HUES6 (cell line): ENCODE measurements at regions not wholly inside any gene's neighbourhood (a gene's known extent, or its start where the extent isn't known, plus 50 kb on each side); places are given as distances from the start of the nearest gene placed in this dataset.

Experiments
- H3K27ac ChIP-seq: 2 replicates; pipeline ENCODE4 v1.7.0; 2013; ENCODE audit warnings: low read depth, mild to moderate bottlenecking, low read length, inconsistent platforms
- H3K27me3 ChIP-seq: 2 replicates; pipeline ENCODE4 v1.6.1; 2013; ENCODE audit warnings: low read length; ENCODE audit not compliant: control insufficient read depth, insufficient read depth
- H3K36me3 ChIP-seq: 2 replicates; pipeline ENCODE4 v1.6.1; 2013; ENCODE audit warnings: low read length; ENCODE audit not compliant: control insufficient read depth, insufficient read depth
- H3K4me1 ChIP-seq: 2 replicates; pipeline ENCODE4 v1.6.1; 2013; ENCODE audit warnings: low read length; ENCODE audit not compliant: control insufficient read depth, insufficient read depth
- H3K4me3 ChIP-seq: 2 replicates; pipeline ENCODE4 v1.5.1; 2013; ENCODE audit warnings: low read depth, low read length
- H3K9ac ChIP-seq: one replicate; pipeline ENCODE4 v1.6.1; 2013; ENCODE audit warnings: mild to moderate bottlenecking, low read length
- H3K9me3 ChIP-seq: 2 replicates; pipeline ENCODE4 v1.6.1; 2013; ENCODE audit warnings: low read depth, low read length; ENCODE audit not compliant: control insufficient read depth, insufficient read depth

DNA sequence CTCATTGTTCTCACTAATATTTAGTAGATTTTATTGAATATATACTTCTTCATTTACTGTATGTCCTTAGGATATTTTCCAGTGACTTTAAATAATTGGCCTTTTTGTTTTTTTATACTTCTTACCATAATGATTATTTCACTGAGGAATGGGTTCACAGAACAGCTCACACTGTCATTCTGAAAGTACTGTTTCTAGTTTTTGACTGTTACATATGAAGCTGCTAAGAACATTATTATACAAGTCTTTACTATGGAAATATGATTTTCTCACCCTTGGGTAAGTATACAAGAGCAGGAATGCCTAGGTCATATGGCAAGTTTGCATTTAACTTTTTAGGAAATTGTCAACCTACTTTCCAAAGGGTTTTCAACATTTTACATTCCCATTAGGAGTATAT is 343.1 kb downstream of the CCER1 start:
- Histone ChIP-seq H3K4me3 (no peak overlapping the region), H3K4me1 (no peaks in the 10 kb centered on the region), H3K9ac (no peak overlapping the region), H3K36me3 (no peaks in the 10 kb centered on the region), H3K9me3 (no peaks in the 10 kb centered on the region), H3K27ac (no peak overlapping the region), H3K27me3 (no peaks in the 10 kb centered on the region)

DNA sequence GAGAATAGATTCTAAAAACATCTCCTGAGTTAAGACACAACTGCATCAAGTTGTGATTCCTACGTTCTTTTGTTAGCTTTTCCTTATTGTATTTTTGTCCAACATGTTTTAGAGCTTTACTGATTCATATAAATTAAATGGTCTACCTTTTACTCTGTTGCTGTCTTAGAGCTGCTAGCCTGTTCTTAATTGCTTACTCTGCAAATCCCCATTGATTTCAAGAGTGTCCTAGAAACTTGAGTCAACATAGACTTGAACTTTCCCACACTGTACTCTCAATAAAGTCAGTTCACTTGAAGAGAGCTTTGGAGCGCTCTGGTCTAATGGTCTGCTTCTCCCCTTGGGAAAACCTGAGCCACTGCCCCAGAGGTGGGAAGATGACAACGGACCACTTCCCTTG is 343.9 kb downstream of the CCER1 start:
- no peak overlapping the region for H3K27ac ChIP-seq
- no peaks in the 10 kb centered on the region for H3K4me1 ChIP-seq
- no peak overlapping the region for H3K9ac ChIP-seq
- H3K9me3 ChIP-seq: no peaks in the 10 kb centered on the region
- no peaks in the 10 kb centered on the region for H3K27me3 ChIP-seq
- no peaks in the 10 kb centered on the region for H3K36me3 ChIP-seq
- no peak overlapping the region for H3K4me3 ChIP-seq

DNA sequence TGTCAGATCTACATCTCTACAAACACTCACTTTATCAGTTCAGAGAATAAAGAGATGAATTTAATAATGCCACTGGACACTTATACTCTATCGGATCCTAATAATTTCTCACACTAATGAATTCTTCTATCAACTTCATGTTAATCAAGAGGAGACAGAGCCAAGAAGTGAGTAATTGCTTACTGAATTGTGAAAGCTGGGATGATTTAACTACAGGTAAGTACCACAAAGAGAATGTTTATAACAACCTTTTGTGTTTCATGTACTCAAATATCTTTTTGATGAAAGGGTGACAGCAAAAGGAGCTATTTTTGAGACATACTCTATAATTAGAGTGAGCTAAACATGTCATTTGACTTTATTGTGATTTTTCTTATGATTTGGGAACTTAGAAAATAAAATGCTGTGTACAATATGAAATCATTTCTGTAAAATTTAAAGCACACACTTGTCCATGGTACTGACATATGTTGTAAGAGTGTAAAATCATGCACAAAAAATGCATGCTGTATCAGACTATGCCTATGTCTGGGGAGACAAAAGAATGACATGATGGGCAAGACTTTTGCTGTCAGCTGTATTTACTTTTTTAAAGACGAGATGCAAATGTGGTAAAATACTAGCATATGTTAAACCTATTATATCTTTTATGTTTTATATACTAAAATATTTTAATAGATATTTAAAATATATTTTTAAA is 361.2 kb downstream of the CCER1 start:
- Histone ChIP-seq H3K4me3 (no peak overlapping the region), H3K27me3 (no peaks in the 10 kb centered on the region), H3K4me1 (no peaks in the 10 kb centered on the region), H3K27ac (no peak overlapping the region), H3K9me3 (no peaks in the 10 kb centered on the region), H3K36me3 (no peaks in the 10 kb centered on the region), H3K9ac (no peak overlapping the region)

DNA sequence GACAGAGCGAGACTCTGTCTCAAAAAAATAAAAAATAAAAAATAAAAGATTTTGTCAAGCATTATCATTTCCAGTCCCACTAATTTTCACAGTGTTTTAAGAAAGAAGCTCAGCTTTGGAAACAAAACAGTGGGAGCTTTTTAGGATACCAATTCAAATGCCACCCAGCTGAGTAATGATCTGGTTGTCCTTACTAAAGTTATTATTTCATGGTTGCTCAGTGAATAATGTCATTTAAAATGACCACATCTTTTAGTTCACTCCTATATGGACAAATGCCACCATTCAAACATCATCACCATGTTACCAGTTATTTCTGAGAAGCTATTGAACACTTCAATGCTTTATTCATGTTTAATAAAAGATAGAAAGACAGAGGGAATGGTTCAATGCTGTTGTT is 365.0 kb downstream of the CCER1 start:
- Histone ChIP-seq H3K27me3 (no peaks in the 10 kb centered on the region), H3K4me3 (no peak overlapping the region), H3K9me3 (no peaks in the 10 kb centered on the region), H3K36me3 (no peaks in the 10 kb centered on the region), H3K9ac (no peak overlapping the region), H3K27ac (no peak overlapping the region), H3K4me1 (no peaks in the 10 kb centered on the region)

DNA sequence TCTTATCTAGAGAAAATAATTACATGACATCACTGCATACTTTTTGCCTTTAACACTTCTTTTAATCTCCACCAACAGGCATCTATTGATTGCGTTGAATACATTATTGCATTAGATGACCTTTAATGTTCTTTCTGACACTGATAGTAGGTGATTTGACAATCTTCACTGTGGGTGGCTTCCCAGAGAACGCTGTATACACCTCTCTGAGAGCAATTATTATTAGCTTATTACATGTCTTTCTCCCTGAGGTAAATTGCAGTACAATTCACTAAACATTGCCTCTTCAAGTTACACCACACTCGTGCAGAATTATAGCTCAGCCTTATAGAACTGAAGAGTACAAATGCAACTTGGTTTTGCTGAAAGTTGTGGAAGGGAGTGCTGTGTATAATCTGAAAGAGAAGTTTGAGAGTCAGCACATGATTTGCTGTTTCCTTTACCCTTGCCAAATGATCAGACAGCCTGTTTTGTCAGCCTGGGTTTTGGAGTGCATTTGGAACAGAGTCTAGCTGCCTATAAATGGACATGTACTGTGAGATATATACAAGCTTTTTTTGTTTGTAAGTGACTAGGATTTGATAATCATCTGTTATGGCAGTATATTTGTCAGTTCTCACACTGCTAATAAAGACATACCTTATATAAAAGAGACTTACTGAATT is 369.2 kb downstream of the CCER1 start:
- Histone ChIP-seq H3K27me3 (no peaks in the 10 kb centered on the region), H3K9me3 (no peaks in the 10 kb centered on the region), H3K9ac (no peak overlapping the region), H3K27ac (no peak overlapping the region), H3K4me3 (no peak overlapping the region), H3K36me3 (no peaks in the 10 kb centered on the region), H3K4me1 (no peaks in the 10 kb centered on the region)

DNA sequence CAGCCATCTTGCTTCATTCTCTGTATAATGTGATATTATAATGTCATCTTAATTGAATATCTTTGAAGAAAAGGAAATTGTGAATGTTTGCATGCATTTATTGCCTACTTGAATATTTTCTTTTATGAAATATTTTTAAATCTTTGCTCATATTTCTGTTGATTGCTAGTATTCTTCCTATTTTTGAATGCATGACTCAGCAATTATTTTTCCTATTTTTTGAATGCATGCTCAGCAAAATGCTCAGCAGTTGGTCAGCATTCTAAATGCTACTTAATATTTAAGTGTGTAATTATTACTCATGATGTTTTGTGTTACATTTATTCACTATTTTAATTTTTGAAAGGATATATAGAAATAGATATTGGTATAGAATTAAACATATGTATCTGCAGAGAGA is 378.3 kb downstream of the CCER1 start:
- Histone ChIP-seq H3K9ac (no peak overlapping the region), H3K4me3 (no peak overlapping the region), H3K27ac (no peak overlapping the region), H3K36me3 (no peaks in the 10 kb centered on the region), H3K4me1 (no peaks in the 10 kb centered on the region), H3K9me3 (no peaks in the 10 kb centered on the region), H3K27me3 (no peaks in the 10 kb centered on the region)

DNA sequence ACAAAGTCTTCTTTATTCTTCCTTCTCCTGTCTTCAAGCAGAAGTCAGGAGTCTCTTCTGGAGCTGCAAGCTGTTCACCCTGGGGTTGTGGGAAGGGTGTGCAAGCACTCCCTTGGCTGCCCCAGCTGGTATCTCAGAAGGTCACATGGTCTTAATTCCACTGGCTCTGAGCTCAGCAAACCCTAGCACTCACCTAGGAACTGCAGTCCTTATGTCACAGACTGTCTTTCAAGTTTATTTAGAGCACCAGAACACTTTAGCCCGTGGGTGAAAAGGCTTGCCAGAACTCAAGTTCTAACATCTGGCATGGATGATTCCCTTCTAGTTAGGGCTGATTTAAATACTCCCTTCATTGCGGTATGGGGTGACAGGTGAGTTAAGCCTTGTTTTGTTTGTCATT is 379.0 kb downstream of the CCER1 start:
- H3K9ac ChIP-seq: no peak overlapping the region
- H3K27me3 ChIP-seq: no peaks in the 10 kb centered on the region
- no peaks in the 10 kb centered on the region for H3K36me3 ChIP-seq
- no peak overlapping the region for H3K27ac ChIP-seq
- H3K4me3 ChIP-seq: no peak overlapping the region
- H3K9me3 ChIP-seq: no peaks in the 10 kb centered on the region
- no peaks in the 10 kb centered on the region for H3K4me1 ChIP-seq

DNA sequence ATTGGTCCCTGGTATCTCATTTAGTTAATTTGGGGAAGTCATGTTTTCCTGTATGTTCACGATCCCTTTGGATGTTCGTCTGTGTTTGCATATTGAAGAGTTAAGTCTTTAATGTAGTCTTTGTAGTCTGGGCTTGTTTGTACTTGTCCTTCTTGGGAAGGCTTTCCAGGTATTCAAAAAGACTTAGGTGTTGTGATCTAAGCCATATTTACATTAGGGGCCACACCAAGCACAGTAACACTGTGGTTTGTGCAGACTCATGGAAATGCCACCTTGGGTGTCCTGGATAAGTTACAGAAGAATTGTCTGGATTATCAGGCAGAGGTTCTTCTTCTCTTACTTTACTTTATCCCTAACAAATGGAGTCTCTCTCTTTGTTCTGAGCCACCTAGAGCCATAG is 380.3 kb downstream of the CCER1 start:
- Histone ChIP-seq H3K4me3 (no peak overlapping the region), H3K4me1 (no peaks in the 10 kb centered on the region), H3K9me3 (no peaks in the 10 kb centered on the region), H3K36me3 (no peaks in the 10 kb centered on the region), H3K27ac (no peak overlapping the region), H3K27me3 (no peaks in the 10 kb centered on the region), H3K9ac (no peak overlapping the region)

DNA sequence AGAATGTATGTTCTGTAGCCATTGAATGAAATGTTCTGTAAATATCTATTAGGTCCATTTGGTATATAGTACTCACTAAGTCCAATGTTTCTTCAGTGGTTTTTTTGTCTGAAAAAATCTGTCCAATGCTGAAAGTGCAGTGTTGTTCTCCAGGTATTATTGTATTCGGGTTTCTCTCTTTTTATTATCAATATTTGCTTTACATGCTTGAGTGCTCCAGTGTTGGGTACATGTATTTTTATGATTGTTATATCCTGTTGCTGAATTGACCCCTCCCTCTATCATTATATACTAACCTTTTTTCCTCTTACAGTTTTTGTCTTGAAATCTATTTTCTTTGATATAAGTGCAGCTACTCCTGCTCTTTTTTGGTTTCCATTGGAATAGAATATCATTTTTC is 382.2 kb downstream of the CCER1 start:
- H3K27ac ChIP-seq: no peak overlapping the region
- no peak overlapping the region for H3K4me3 ChIP-seq
- no peak overlapping the region for H3K9ac ChIP-seq
- no peaks in the 10 kb centered on the region for H3K4me1 ChIP-seq
- no peaks in the 10 kb centered on the region for H3K9me3 ChIP-seq
- H3K36me3 ChIP-seq: no peaks in the 10 kb centered on the region
- no peaks in the 10 kb centered on the region for H3K27me3 ChIP-seq

DNA sequence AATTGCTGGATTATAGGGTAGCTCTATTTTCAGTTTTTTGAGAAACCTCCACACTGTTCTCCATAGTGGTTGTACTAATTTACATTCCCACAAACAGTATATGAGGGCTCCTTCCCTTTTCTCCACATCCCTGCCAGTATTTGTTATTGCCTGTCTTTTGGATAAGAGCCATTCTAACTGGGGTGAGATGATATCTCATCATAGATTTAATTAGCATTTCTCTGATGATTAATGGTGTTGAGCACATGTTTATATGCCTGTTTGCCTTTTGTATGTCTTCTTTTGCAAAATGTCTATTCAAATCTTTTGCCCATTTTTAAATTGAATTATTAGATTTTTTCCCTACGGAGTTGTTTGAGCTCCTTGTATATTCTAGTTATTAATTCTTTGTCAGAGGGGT is 385.3 kb downstream of the CCER1 start:
- Histone ChIP-seq H3K36me3 (no peaks in the 10 kb centered on the region), H3K27me3 (no peaks in the 10 kb centered on the region), H3K4me3 (no peak overlapping the region), H3K4me1 (no peaks in the 10 kb centered on the region), H3K9me3 (peaks cover 29% of the 10 kb centered on the region), H3K9ac (no peak overlapping the region), H3K27ac (no peak overlapping the region)

DNA sequence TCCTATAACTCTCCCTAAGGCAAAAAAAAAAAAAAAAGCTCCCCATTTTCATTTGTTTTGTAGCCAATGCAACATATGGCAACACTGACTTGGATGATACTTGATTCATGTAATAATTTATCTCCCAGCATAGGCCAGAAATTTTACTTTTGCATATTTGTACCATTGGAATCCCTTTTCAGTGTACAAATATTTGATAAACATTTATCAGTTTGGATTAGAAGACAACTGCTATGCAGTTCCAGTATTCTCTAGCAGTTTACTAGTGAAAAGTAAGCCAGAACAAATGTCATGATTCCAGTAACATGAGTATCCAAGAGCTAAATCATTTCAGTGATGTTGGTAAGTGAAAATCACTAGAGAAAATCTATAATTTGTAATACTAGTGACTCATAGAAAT is 392.3 kb downstream of the CCER1 start:
- Histone ChIP-seq H3K27ac (no peak overlapping the region), H3K9me3 (peaks cover 30% of the 10 kb centered on the region), H3K36me3 (no peaks in the 10 kb centered on the region), H3K4me3 (no peak overlapping the region), H3K4me1 (no peaks in the 10 kb centered on the region), H3K9ac (no peak overlapping the region), H3K27me3 (no peaks in the 10 kb centered on the region)
